GM19438 (cell line): ENCODE measurements at regions not wholly inside any gene's neighbourhood (a gene's known extent, or its start where the extent isn't known, plus 50 kb on each side); places are given as distances from the start of the nearest gene placed in this dataset.
"Not testable (repeated sequence)": the region's sequence is repeated elsewhere in the genome, so short reads cannot be mapped to it uniquely, and the experiment has no call there.

ENCODE experiments used
- ATAC-seq: cut with Tn5 transposase; IDR thresholded peaks from one replicate; pipeline ENCODE4 v1.9.1; 2021; ENCODE audit warnings: low read depth; ENCODE audit not compliant: unreplicated experiment

GRCh38 chr10:43926371-43926770 lies 277.7 kb upstream of the ZNF32 start:
- no peak for ATAC-seq

- ATAC-seq: no peak
Observed at GRCh38 chr10:43925793-43926192, 277.1 kb upstream of the ZNF32 start.

- no peak for ATAC-seq
Observed at GRCh38 chr10:43923328-43923727, 274.6 kb upstream of the ZNF32 start.

GRCh38 chr10:43922335-43923280 lies 273.9 kb upstream of the ZNF32 start:
- no peak for ATAC-seq

GRCh38 chr10:43921881-43922280 lies 273.2 kb upstream of the ZNF32 start:
- ATAC-seq: no peak

- ATAC-seq: no peak
Observed at GRCh38 chr10:43921478-43921877, 272.8 kb upstream of the ZNF32 start.

GRCh38 chr10:43920236-43920758 lies 271.6 kb upstream of the ZNF32 start:
- not testable (repeated sequence) for ATAC-seq

GRCh38 chr10:43913676-43914235 lies 265.1 kb upstream of the ZNF32 start:
- ATAC-seq: no peak

GRCh38 chr10:43912469-43912868 lies 263.8 kb upstream of the ZNF32 start:
- no peak for ATAC-seq

GRCh38 chr10:43906490-43906889 lies 257.8 kb upstream of the ZNF32 start:
- ATAC-seq: no peak

GRCh38 chr10:43905512-43906236 lies 257.0 kb upstream of the ZNF32 start:
- ATAC-seq: no peak

- no peak for ATAC-seq
Observed at GRCh38 chr10:43904844-43905243, 256.2 kb upstream of the ZNF32 start.

GRCh38 chr10:43904301-43904700 lies 255.6 kb upstream of the ZNF32 start:
- ATAC-seq: no peak

GRCh38 chr10:43903451-43903850 lies 254.8 kb upstream of the ZNF32 start:
- ATAC-seq: no peak

GRCh38 chr10:43902842-43903241 lies 254.2 kb upstream of the ZNF32 start:
- ATAC-seq: no peak

- no peak for ATAC-seq
Observed at GRCh38 chr10:43901744-43902504, 253.2 kb upstream of the ZNF32 start.

- ATAC-seq: no peak
Observed at GRCh38 chr10:43901302-43901701, 252.6 kb upstream of the ZNF32 start.

- ATAC-seq: no peak
Observed at GRCh38 chr10:43900571-43900970, 251.9 kb upstream of the ZNF32 start.

- ATAC-seq: no peak
Observed at GRCh38 chr10:43899224-43899959, 250.7 kb upstream of the ZNF32 start.

- no peak for ATAC-seq
Observed at GRCh38 chr10:43898592-43898991, 249.9 kb upstream of the ZNF32 start.
